H1 (cell line): ENCODE measurements at regions not wholly inside any gene's neighbourhood (a gene's known extent, or its start where the extent isn't known, plus 50 kb on each side); places are given as distances from the start of the nearest gene placed in this dataset.

ENCODE experiments used
- CTCF ChIA-PET: fragments of 300-600 bp; sonication (Branson Sonifier 250); formaldehyde crosslinking; loops from one replicate; lab custom pipeline; 2021; ENCODE audit not compliant: partially characterized antibody; lab: Charles Lee
- POLR2A ChIA-PET: fragments of 300-600 bp; sonication (Branson Sonifier 250); formaldehyde crosslinking; loops from one replicate; lab custom pipeline; 2021; ENCODE audit warnings: inconsistent platforms; ENCODE audit not compliant: partially characterized antibody; lab: Charles Lee
- DNase-seq, 2 experiments: peaks; one replicate each; pipeline versions ENCODE4 v3.0.0 to v3.0.0-alpha.2; 2010 to 2022; ENCODE audit warnings: low spot score in 2 of 2, low read depth in 1 of 2, mixed read lengths in 1 of 2
- FAIRE-seq: peaks from 2 replicates; lab custom pipeline; 2011; peaks lifted over from hg19 to GRCh38; lab: Jason Lieb, UNC
- H2AFZ ChIP-seq: 2 replicates; pipeline ENCODE4 v1.8.1; 2012; ENCODE audit warnings: low read length, inconsistent platforms
- H2AK5ac ChIP-seq: 2 replicates; pipeline ENCODE4 v1.6.1; 2013; ENCODE audit warnings: low read depth, low read length
- H2BK120ac ChIP-seq: replicated peaks from 2 replicates; pipeline ENCODE3; 2013; ENCODE audit warnings: low read depth, low read length, inconsistent platforms
- H2BK12ac ChIP-seq: 2 replicates; pipeline ENCODE4 v1.6.1; 2013; ENCODE audit warnings: low read depth, low read length
- H2BK15ac ChIP-seq: 2 replicates; pipeline ENCODE4 v1.6.1; 2013; ENCODE audit warnings: low read length
- H2BK20ac ChIP-seq: 2 replicates; pipeline ENCODE4 v1.6.1; 2013; ENCODE audit warnings: low read length
- H2BK5ac ChIP-seq: 2 replicates; pipeline ENCODE4 v1.6.1; 2013; ENCODE audit warnings: low read depth, low read length
- H3K14ac ChIP-seq: 2 replicates; pipeline ENCODE4 v1.6.1; 2013; ENCODE audit warnings: inconsistent platforms; ENCODE audit not compliant: insufficient read length
- H3K18ac ChIP-seq: 2 replicates; pipeline ENCODE4 v1.6.1; 2013; ENCODE audit warnings: low read length; ENCODE audit errors: extremely low read depth
- H3K23ac ChIP-seq: 2 replicates; pipeline ENCODE4 v1.6.1; 2013; ENCODE audit warnings: inconsistent platforms; ENCODE audit not compliant: insufficient read length
- H3K23me2 ChIP-seq: 2 replicates; pipeline ENCODE4 v1.6.1; 2013; ENCODE audit warnings: low read depth, low read length
- H3K27ac ChIP-seq: 2 replicates; pipeline ENCODE4 v1.6.1; 2011; ENCODE audit warnings: low read depth, low read length, inconsistent platforms
- H3K27me3 ChIP-seq, 4 experiments: replicated peaks in 1 of 4; 1 replicate in 1 of 4; 2 replicates in 3 of 4; pipeline versions ENCODE4 v1.6.1 to v1.8.1; 2011 to 2013; ENCODE audit warnings: low read length in 3 of 4, mild to moderate bottlenecking in 3 of 4, inconsistent platforms in 2 of 4, mixed read lengths in 2 of 4, moderate library complexity in 1 of 4; ENCODE audit not compliant: control insufficient read depth in 3 of 4, insufficient read depth in 3 of 4; ENCODE audit errors: extremely low read depth in 1 of 4
- H3K36me3 ChIP-seq, 4 experiments: 2 replicates each; pipeline versions ENCODE4 v1.6.1 to v1.8.1; 2011 to 2013; ENCODE audit warnings: mild to moderate bottlenecking in 4 of 4, low read length in 3 of 4, moderate library complexity in 2 of 4, control low read depth in 1 of 4, inconsistent platforms in 1 of 4; ENCODE audit not compliant: insufficient read depth in 4 of 4, control insufficient read depth in 2 of 4
- H3K4ac ChIP-seq: replicated peaks from 2 replicates; pipeline ENCODE3; 2013; ENCODE audit warnings: low read length, low read depth, mixed read lengths, inconsistent platforms; ENCODE audit not compliant: insufficient read length
- H3K4me1 ChIP-seq, 4 experiments: replicated peaks in 1 of 4; 1 replicate in 1 of 4; 2 replicates in 3 of 4; pipeline versions ENCODE4 v1.6.1 to v1.8.1; 2011 to 2013; ENCODE audit warnings: low read length in 3 of 4, inconsistent platforms in 2 of 4, mixed read lengths in 1 of 4; ENCODE audit not compliant: insufficient read depth in 4 of 4, control insufficient read depth in 3 of 4
- H3K4me2 ChIP-seq, 2 experiments: 2 replicates each; pipeline versions ENCODE4 v1.6.1 to v1.8.1; 2011 to 2013; ENCODE audit warnings: low read depth in 2 of 2, low read length in 2 of 2, control low read depth in 1 of 2, inconsistent platforms in 1 of 2, mild to moderate bottlenecking in 1 of 2; ENCODE audit not compliant: insufficient read depth in 1 of 2
- H3K4me3 ChIP-seq, 4 experiments: fragments of 200-600, 300-600 bp in 1 of 4; sonication (generic), shearing (Covaris generic), sonication (Bioruptor Twin) in 1 of 4; 2 replicates each; pipeline versions ENCODE4 v1.5.1 to v1.8.1; 2011 to 2016; ENCODE audit warnings: low read length in 4 of 4, low read depth in 3 of 4, control low read depth in 2 of 4, inconsistent platforms in 2 of 4, mild to moderate bottlenecking in 2 of 4, mixed read lengths in 1 of 4, moderate library complexity in 1 of 4; ENCODE audit not compliant: insufficient read depth in 2 of 4; ENCODE audit errors: extremely low read depth in 1 of 4
- H3K56ac ChIP-seq: replicated peaks from 2 replicates; pipeline ENCODE3; 2013; ENCODE audit warnings: low read depth, mild to moderate bottlenecking, mixed read lengths, low read length, inconsistent platforms; ENCODE audit not compliant: insufficient read length
- H3K79me1 ChIP-seq: 2 replicates; pipeline ENCODE4 v1.6.1; 2013; ENCODE audit warnings: low read depth, low read length, control low read depth
- H3K79me2 ChIP-seq, 2 experiments: 2 replicates each; pipeline versions ENCODE4 v1.6.1 to v1.8.1; 2012 to 2013; ENCODE audit warnings: low read length in 2 of 2, mild to moderate bottlenecking in 2 of 2, inconsistent platforms in 1 of 2; ENCODE audit not compliant: insufficient read depth in 2 of 2, control insufficient read depth in 1 of 2
- H3K9ac ChIP-seq, 4 experiments: replicated peaks in 1 of 4; 1 replicate in 1 of 4; 2 replicates in 3 of 4; pipeline versions ENCODE4 v1.6.1 to v1.8.1; 2011 to 2013; ENCODE audit warnings: low read depth in 3 of 4, low read length in 3 of 4, control low read depth in 2 of 4, mild to moderate bottlenecking in 2 of 4, moderate library complexity in 2 of 4, inconsistent platforms in 1 of 4; ENCODE audit errors: extremely low read depth in 1 of 4
- H3K9me3 ChIP-seq, 2 experiments: 2 replicates each; pipeline versions ENCODE4 v1.6.1 to v1.8.1; 2012 to 2013; ENCODE audit warnings: mild to moderate bottlenecking in 2 of 2, moderate library complexity in 2 of 2, control low read depth in 1 of 2, inconsistent platforms in 1 of 2, low read depth in 1 of 2, low read length in 1 of 2, mixed read lengths in 1 of 2; ENCODE audit not compliant: insufficient read depth in 2 of 2
- H4K20me1 ChIP-seq, 2 experiments: replicated peaks in 1 of 2; 2 replicates each; pipeline versions ENCODE3 to v1.8.1; 2011 to 2013; ENCODE audit warnings: inconsistent platforms in 2 of 2, low read length in 2 of 2, mild to moderate bottlenecking in 1 of 2; ENCODE audit not compliant: insufficient read depth in 2 of 2, control insufficient read depth in 1 of 2
- H4K5ac ChIP-seq: 2 replicates; pipeline ENCODE4 v1.6.1; 2013; ENCODE audit warnings: low read length, low read depth, mixed read lengths, inconsistent platforms; ENCODE audit not compliant: insufficient read length
- H4K8ac ChIP-seq: 2 replicates; pipeline ENCODE4 v1.8.0; 2013; ENCODE audit warnings: mild to moderate bottlenecking, moderate library complexity, low read length, inconsistent platforms; ENCODE audit not compliant: insufficient read depth; ENCODE audit errors: extremely low read depth
- H4K91ac ChIP-seq: replicated peaks from 2 replicates; pipeline ENCODE3; 2013; ENCODE audit warnings: low read length, mixed read lengths, inconsistent platforms; ENCODE audit not compliant: insufficient read length
- HDAC6 ChIP-seq: IDR thresholded peaks from one replicate; pipeline ENCODE4 v1.7.1; 2012; ENCODE audit warnings: low read depth, mild to moderate bottlenecking, inconsistent platforms, low read length, moderate library complexity
- SIN3A ChIP-seq, 2 experiments: IDR thresholded peaks in 1 of 2; conservative IDR thresholded peaks in 1 of 2; 2 replicates each; pipeline ENCODE4 v1.6.1; 2011 to 2012; ENCODE audit warnings: low read length in 2 of 2, improper control_type of control experiment in 1 of 2, low read depth in 1 of 2, mild to moderate bottlenecking in 1 of 2
- WGBS, 2 experiments: shearing (Covaris generic) in 1 of 2; methylation state at CpG; one replicate each; pipeline versions ENCODE4 v1.1.6 to v1.1.7; 2013 to 2015; ENCODE audit warnings: low lambda C conversion rate in 2 of 2, mixed read lengths in 2 of 2, inconsistent platforms in 1 of 2, low coverage in 1 of 2, missing lambda C conversion rate in 1 of 2; ENCODE audit not compliant: insufficient replicate concordance in 2 of 2, insufficient coverage in 1 of 2, insufficient read length in 1 of 2; ENCODE audit errors: extremely low coverage in 1 of 2, missing lambda C conversion rate in 1 of 2; 5-methylcytosine and 5-hydroxymethylcytosine counted together

DNA sequence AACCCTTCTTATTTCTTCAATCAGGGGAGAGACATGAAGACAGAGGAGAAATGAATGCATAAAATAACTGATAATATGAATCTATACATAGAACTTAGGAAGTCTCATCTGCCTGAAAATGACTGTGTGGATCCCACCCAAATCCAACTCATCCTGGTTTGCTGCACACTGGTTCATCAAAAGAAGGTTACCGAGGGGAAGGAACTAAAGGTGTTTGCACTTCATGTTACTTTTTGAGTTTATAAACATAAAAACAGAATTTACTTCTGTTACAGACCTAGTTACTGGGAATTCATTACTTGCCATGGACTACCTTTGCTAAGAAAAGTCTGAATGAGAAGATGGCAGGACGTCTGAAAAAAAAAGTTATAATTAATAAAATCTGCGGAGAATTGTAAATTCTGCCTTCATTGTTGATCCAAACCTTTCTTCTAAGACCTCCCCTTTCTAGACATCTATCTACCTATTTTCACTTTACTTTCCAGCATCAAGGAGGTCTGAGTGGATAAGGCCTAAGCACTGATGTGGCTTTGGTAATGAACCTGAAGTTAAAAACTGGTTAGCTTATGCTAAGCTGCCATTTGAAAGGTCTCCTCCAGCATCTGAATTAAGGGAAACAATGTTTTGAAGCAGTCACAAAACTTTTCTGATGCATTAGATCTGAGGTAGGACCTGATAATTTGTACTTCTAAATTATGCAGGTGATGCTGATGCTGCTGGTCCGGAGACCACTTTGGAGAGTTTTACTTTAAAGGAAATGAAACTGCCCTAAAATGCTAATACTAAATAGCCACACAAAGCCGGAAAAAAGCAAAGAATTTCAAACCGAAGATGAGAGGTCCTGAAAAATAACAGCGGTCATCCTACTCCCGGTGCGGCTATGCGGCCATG is 84.0 kb downstream of the HFE start:
- Histone ChIP-seq H3K23me2 (peaks cover 5% of the 10 kb centered on the region), H2BK120ac (no peak overlapping the region), H3K9me3 (no peaks in the 10 kb centered on the region), H2BK20ac (no peak overlapping the region), H4K91ac (no peak overlapping the region), H3K4ac (no peak overlapping the region), H2BK15ac (no peak overlapping the region), H3K18ac (no peak overlapping the region), H3K23ac (no peak overlapping the region), H4K8ac (no peak overlapping the region), H3K79me2 (peaks cover 0 to 3% of the 10 kb centered on the region in 2 experiments; a peak in 2 of 4 replicates), H3K36me3 (no peaks in the 10 kb centered on the region), H4K5ac (no peak overlapping the region), H3K27me3 (no peaks in the 10 kb centered on the region), H4K20me1 (no peaks in the 10 kb centered on the region), H3K4me1 (peaks cover 0 to 2% (median 0%) of the 10 kb centered on the region in 4 experiments; a peak in 3 of 7 replicates), H3K4me2 (peak overlapping the region; percentile 69 to 98), H2AFZ (no peak overlapping the region), H3K56ac (no peak overlapping the region), H2BK5ac (no peak overlapping the region), H2BK12ac (no peak overlapping the region), H3K9ac (peak overlapping the region in 2 of 4 experiments; percentile 13 to 38; a peak in 1 of 7 replicates), H2AK5ac (no peak overlapping the region), H3K14ac (no peak overlapping the region), H3K4me3 (peak overlapping the region; percentile 59 to 99 (median 77); a peak in 7 of 8 replicates), H3K79me1 (no peaks in the 10 kb centered on the region), H3K27ac (no peak overlapping the region)
- POLR2A ChIA-PET, result interaction anchor here (1.1 to 20.9 kb wide), 7 partner anchors 13 to 879 kb away, joined by 3 to 2060 read pairs (median 7); a partner anchor contains a TSS
- FAIRE-seq (no peak), DNase-seq (no peak)
- WGBS, 2 experiments, result 31% methylated on average over 10 of the region's 10 CpGs; no CpG with 5 or more reads in 1 of the 2 experiments
- CTCF ChIA-PET, result no interaction called here
- no peak for TF ChIP-seq HDAC6
- 0 out of 4 replicates have a peak, but pooled peaks of 1 of the 2 experiments have one; percentile 17 for TF ChIP-seq SIN3A (conservative IDR thresholded peaks at IDR 0.05 in 1 of 2, IDR thresholded peaks at IDR 0.05 in 1 of 2; ENCODE audit: low read depth in 1 of 2, low read length in 2 of 2)
